Endothelial cell (in vitro differentiated cells): ENCODE measurements at regions not wholly inside any gene's neighbourhood (a gene's known extent, or its start where the extent isn't known, plus 50 kb on each side); places are given as distances from the start of the nearest gene placed in this dataset.

Experiments used
- DNase-seq: peaks from one replicate; pipeline ENCODE4 v3.0.0; 2021; ENCODE audit warnings: low spot score
- H3K27ac Mint-ChIP-seq: one replicate; pipeline ENCODE4 v1.8.0; 2021; ENCODE audit warnings: mixed read lengths, inconsistent platforms; ENCODE audit not compliant: unreplicated experiment
- H3K27me3 Mint-ChIP-seq: one replicate; pipeline ENCODE4 v1.8.0; 2021; ENCODE audit warnings: mild to moderate bottlenecking, moderate library complexity, mixed read lengths, inconsistent platforms; ENCODE audit not compliant: unreplicated experiment
- H3K36me3 Mint-ChIP-seq: one replicate; pipeline ENCODE4 v1.8.0; 2021; ENCODE audit warnings: mild to moderate bottlenecking, low read depth, mixed read lengths, inconsistent platforms; ENCODE audit not compliant: unreplicated experiment
- H3K4me1 Mint-ChIP-seq: one replicate; pipeline ENCODE4 v1.8.0; 2021; ENCODE audit warnings: mild to moderate bottlenecking, mixed read lengths, inconsistent platforms; ENCODE audit not compliant: unreplicated experiment
- H3K4me3 Mint-ChIP-seq: one replicate; pipeline ENCODE4 v1.8.0; 2021; ENCODE audit warnings: mild to moderate bottlenecking, mixed read lengths, inconsistent platforms; ENCODE audit not compliant: unreplicated experiment
- H3K9me3 Mint-ChIP-seq: one replicate; pipeline ENCODE4 v1.8.0; 2021; ENCODE audit warnings: mixed read lengths, inconsistent platforms; ENCODE audit not compliant: unreplicated experiment
- TF ChIP-seq, protein P1 (sequence below): fragments of 200-600 bp; sonication (generic); IDR thresholded peaks from one replicate; pipeline ENCODE4 v1.5.0; 2021; ENCODE audit warnings: antibody characterized with exemption; ENCODE audit not compliant: unreplicated experiment

- H3K9me3 Mint-ChIP-seq = no peaks in the 10 kb centered on the region
- TF ChIP-seq, protein P1, sequence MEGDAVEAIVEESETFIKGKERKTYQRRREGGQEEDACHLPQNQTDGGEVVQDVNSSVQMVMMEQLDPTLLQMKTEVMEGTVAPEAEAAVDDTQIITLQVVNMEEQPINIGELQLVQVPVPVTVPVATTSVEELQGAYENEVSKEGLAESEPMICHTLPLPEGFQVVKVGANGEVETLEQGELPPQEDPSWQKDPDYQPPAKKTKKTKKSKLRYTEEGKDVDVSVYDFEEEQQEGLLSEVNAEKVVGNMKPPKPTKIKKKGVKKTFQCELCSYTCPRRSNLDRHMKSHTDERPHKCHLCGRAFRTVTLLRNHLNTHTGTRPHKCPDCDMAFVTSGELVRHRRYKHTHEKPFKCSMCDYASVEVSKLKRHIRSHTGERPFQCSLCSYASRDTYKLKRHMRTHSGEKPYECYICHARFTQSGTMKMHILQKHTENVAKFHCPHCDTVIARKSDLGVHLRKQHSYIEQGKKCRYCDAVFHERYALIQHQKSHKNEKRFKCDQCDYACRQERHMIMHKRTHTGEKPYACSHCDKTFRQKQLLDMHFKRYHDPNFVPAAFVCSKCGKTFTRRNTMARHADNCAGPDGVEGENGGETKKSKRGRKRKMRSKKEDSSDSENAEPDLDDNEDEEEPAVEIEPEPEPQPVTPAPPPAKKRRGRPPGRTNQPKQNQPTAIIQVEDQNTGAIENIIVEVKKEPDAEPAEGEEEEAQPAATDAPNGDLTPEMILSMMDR = no peak
- no peak overlapping the region for H3K4me3 Mint-ChIP-seq
- peaks cover 5% of the 10 kb centered on the region for H3K27me3 Mint-ChIP-seq
- H3K27ac Mint-ChIP-seq = no peak overlapping the region
- H3K4me1 Mint-ChIP-seq = no peaks in the 10 kb centered on the region
- no peak for DNase-seq
- H3K36me3 Mint-ChIP-seq = no peaks in the 10 kb centered on the region
Observed at GRCh38 chr12:111074965-111075364, 154.6 kb upstream of the MYL2 start.

DNA sequence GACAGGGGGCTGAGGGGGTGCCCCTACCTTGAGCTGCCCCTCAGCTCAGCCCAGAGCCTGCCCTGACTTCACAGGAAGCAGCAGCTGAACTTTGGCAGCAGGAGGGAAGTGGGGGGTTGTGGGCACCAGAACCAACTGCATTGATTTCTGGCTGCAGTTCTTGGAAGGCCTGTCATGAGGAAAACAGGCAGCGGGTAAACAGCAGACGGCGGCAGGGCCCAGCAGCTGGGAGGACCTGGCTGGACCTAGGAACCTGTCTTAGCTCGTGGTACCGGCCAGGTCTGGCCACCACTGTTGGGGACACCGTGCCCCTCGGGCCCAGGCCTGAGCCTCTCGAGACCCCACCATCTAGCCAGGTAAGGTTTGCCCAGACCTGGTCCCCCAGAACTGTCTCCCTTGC lies 154.2 kb upstream of the MYL2 start:
- peaks cover 5% of the 10 kb centered on the region for H3K27me3 Mint-ChIP-seq
- no peak overlapping the region for H3K27ac Mint-ChIP-seq
- TF ChIP-seq, protein P1 = no peak
- H3K4me3 Mint-ChIP-seq = no peak overlapping the region
- H3K4me1 Mint-ChIP-seq = peaks cover under 1% of the 10 kb centered on the region
- no peaks in the 10 kb centered on the region for H3K9me3 Mint-ChIP-seq
- no peak for DNase-seq
- no peaks in the 10 kb centered on the region for H3K36me3 Mint-ChIP-seq

- H3K27me3 Mint-ChIP-seq = peaks cover 5% of the 10 kb centered on the region
- no peaks in the 10 kb centered on the region for H3K9me3 Mint-ChIP-seq
- H3K4me3 Mint-ChIP-seq = no peak overlapping the region
- H3K27ac Mint-ChIP-seq = no peak overlapping the region
- H3K36me3 Mint-ChIP-seq = no peaks in the 10 kb centered on the region
- no peak for DNase-seq
- peaks cover 6% of the 10 kb centered on the region for H3K4me1 Mint-ChIP-seq
- TF ChIP-seq, protein P1 = no peak
Observed at GRCh38 chr12:111073370-111073769, 153.0 kb upstream of the MYL2 start.

GRCh38 chr12:111072299-111072698 lies 151.9 kb upstream of the MYL2 start:
- Mint-ChIP-seq H3K9me3 (no peaks in the 10 kb centered on the region), H3K4me1 (peaks cover 16% of the 10 kb centered on the region), H3K27me3 (peaks cover 3% of the 10 kb centered on the region)

DNA sequence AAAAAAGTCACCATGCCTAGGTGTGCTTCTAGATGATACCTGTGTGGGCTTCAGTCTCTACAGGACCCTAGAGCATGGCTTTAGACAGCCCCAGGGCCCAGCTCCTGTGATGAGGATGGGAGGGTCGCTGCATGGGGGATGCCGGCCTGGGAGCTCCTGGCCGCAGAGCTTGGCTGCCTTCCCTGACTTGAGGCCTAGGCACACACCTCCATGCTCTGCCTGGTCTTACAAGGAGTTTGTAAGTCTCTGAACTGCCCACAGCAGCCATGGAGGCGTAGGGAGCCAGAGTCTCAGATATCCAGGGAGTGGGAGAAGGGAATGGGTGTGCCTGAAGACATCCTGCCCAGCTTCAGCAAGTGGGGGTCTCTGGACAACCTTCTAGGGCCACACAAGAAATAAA lies 149.5 kb upstream of the MYL2 start:
- Mint-ChIP-seq H3K4me3 (no peak overlapping the region), H3K4me1 (peaks cover 21% of the 10 kb centered on the region), H3K36me3 (no peaks in the 10 kb centered on the region), H3K27ac (no peak overlapping the region), H3K27me3 (peaks cover 2% of the 10 kb centered on the region), H3K9me3 (no peaks in the 10 kb centered on the region)
- TF ChIP-seq, protein P1 = no peak
- no peak for DNase-seq

More at GRCh38 chr12:111072299-111072698, 151.9 kb upstream of the MYL2 start:
- Mint-ChIP-seq H3K36me3 (no peaks in the 10 kb centered on the region), H3K4me3 (no peak overlapping the region), H3K27ac (no peak overlapping the region)
- TF ChIP-seq, protein P1 = no peak
- no peak for DNase-seq
